ENCODE measurements at regions not wholly inside any gene's neighbourhood (a gene's known extent, or its start where the extent isn't known, plus 50 kb on each side); places are given as distances from the start of the nearest gene placed in this dataset.

GRCh38 chrX:137101273-137101990 is 67.6 kb upstream of the GPR101 start:
- no peak for TF ChIP-seq ZNF274 (IDR thresholded peaks at IDR 0.05; ENCODE audit: low read depth, low read length)
- no peak overlapping the region for H3K4me3 ChIP-seq (ENCODE audit: low read length)
